ENCODE measurements at regions not wholly inside any gene's neighbourhood (a gene's known extent, or its start where the extent isn't known, plus 50 kb on each side); places are given as distances from the start of the nearest gene placed in this dataset.

DNA sequence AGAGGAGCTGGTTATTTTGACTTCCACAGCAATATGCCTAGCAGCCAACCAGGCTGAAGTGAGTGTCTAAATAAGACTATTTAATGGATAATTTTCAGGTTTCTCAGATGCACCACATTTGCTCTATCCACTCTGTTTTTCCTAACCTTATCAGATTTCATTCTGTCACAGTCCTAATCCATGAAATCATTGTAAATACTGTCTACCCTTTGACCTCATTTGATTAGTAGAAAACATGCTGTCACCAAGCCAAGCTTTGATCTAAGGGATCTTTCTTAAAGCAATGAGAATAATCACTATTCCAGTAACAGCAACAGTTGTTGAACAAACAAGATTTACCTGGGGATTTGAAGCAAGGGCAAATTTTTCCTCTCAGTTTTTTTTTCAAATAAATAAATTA, 595.6 kb downstream of the LTN1 start:
- TF ChIP-seq, protein P1, sequence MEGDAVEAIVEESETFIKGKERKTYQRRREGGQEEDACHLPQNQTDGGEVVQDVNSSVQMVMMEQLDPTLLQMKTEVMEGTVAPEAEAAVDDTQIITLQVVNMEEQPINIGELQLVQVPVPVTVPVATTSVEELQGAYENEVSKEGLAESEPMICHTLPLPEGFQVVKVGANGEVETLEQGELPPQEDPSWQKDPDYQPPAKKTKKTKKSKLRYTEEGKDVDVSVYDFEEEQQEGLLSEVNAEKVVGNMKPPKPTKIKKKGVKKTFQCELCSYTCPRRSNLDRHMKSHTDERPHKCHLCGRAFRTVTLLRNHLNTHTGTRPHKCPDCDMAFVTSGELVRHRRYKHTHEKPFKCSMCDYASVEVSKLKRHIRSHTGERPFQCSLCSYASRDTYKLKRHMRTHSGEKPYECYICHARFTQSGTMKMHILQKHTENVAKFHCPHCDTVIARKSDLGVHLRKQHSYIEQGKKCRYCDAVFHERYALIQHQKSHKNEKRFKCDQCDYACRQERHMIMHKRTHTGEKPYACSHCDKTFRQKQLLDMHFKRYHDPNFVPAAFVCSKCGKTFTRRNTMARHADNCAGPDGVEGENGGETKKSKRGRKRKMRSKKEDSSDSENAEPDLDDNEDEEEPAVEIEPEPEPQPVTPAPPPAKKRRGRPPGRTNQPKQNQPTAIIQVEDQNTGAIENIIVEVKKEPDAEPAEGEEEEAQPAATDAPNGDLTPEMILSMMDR (IDR thresholded peaks at IDR 0.05; ENCODE audit: partially characterized antibody, unreplicated experiment): no peak
- Mint-ChIP-seq H3K27ac (ENCODE audit: unreplicated experiment) (no peak overlapping the region), H3K36me3 (ENCODE audit: unreplicated experiment) (no peaks in the 10 kb centered on the region), H3K9me3 (ENCODE audit: unreplicated experiment) (peaks cover 2% of the 10 kb centered on the region), H3K4me3 (ENCODE audit: unreplicated experiment) (no peak overlapping the region), H3K4me1 (ENCODE audit: low read depth, unreplicated experiment) (peaks cover 3% of the 10 kb centered on the region), H3K27me3 (ENCODE audit: unreplicated experiment) (peaks cover 1% of the 10 kb centered on the region)
- no peak for DNase-seq

DNA sequence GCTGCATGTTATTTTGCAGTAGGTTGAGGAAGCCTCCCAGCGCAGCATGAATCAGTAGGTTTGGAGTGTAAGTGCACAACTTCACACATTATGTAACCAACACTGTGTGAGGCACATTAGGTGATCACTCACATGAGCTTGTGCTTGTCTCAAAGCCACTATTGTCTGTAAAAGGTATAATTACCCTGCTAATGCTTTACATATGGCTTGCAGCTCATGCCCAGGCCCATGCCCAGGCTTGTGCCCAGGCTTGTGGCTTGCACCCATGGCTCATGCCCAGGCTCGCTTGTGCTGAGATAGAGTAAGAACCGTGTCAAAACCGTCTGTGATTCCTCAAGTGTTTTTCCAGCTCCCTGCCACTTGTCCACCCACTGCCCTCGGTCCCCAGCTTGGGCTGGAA, 596.3 kb downstream of the LTN1 start:
- Mint-ChIP-seq H3K4me3 (ENCODE audit: unreplicated experiment) (no peak overlapping the region), H3K36me3 (ENCODE audit: unreplicated experiment) (no peaks in the 10 kb centered on the region), H3K9me3 (ENCODE audit: unreplicated experiment) (peaks cover 2% of the 10 kb centered on the region), H3K27ac (ENCODE audit: unreplicated experiment) (no peak overlapping the region), H3K27me3 (ENCODE audit: unreplicated experiment) (no peaks in the 10 kb centered on the region), H3K4me1 (ENCODE audit: low read depth, unreplicated experiment) (no peaks in the 10 kb centered on the region)
- TF ChIP-seq, protein P1 (IDR thresholded peaks at IDR 0.05; ENCODE audit: partially characterized antibody, unreplicated experiment): no peak
- no peak for DNase-seq

DNA sequence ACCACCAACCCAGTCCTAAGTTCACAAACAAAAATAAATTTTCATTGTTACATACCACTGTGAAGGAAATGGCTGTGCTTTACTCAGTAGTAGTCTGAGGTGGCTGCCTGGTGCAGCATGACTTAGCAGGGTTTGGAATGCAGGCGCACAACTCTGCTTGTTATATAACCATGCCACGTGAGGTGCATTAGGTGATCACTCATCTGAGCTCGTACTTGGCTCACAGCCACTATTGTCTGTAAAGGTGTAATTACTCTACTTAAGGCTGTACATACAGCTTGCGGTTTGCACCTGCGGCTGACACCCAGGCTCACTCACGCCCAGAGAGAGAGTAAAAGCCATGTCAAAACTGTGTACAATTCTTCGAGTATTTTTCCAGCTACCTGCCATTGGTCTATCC, 599.4 kb downstream of the LTN1 start:
- Mint-ChIP-seq H3K4me1 (ENCODE audit: low read depth, unreplicated experiment) (no peaks in the 10 kb centered on the region), H3K36me3 (ENCODE audit: unreplicated experiment) (no peaks in the 10 kb centered on the region), H3K27me3 (ENCODE audit: unreplicated experiment) (no peaks in the 10 kb centered on the region), H3K27ac (ENCODE audit: unreplicated experiment) (no peak overlapping the region), H3K4me3 (ENCODE audit: unreplicated experiment) (no peak overlapping the region), H3K9me3 (ENCODE audit: unreplicated experiment) (peaks cover 2% of the 10 kb centered on the region)
- DNase-seq: no peak
- TF ChIP-seq, protein P1 (IDR thresholded peaks at IDR 0.05; ENCODE audit: partially characterized antibody, unreplicated experiment): no peak

DNA sequence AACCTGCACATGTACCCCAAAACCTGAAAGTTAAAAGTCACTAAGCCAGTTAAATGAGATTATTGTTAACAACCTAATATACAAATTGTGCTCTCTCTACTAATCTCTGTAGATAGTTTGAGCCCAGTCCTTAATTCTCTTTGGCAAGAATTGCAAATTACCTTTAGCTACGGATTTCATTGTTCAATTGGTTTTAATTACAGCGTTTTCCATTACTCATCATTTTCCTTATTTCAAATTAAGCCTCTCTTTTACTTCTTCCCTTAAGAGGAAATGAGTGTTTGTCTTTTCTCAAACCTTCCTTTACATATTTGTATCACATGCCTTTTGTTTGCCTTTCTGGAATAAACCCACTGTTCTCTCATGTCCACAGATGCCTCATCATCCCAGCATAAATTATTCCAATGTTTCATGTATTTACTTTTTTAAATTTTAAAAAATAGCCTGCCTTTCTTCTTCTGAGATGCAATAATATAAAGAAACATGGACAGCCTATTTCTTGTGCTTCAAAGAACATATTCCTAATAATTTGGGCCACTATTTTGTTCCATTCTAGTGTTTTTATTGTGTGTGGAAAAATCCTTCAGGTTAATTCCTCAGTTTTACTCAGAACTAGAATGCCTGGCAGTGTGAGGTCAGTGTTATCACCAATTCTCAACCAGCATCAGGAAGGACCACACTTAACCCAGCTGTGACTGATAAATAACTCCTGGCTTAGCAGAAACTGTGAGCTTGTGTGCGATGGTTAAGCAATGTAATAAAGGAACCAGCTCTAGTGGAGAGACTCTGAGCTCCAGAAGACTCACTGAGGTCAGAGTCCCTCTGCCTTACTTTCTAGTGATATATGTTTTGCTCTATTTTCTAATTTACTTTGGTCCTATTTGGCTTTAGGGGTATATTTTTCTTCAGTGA, 600.5 kb downstream of the LTN1 start:
- Mint-ChIP-seq H3K27ac (ENCODE audit: unreplicated experiment) (no peak overlapping the region), H3K4me3 (ENCODE audit: unreplicated experiment) (no peak overlapping the region), H3K27me3 (ENCODE audit: unreplicated experiment) (no peaks in the 10 kb centered on the region), H3K36me3 (ENCODE audit: unreplicated experiment) (no peaks in the 10 kb centered on the region), H3K9me3 (ENCODE audit: unreplicated experiment) (peaks cover 2% of the 10 kb centered on the region), H3K4me1 (ENCODE audit: low read depth, unreplicated experiment) (no peaks in the 10 kb centered on the region)
- TF ChIP-seq, protein P1 (IDR thresholded peaks at IDR 0.05; ENCODE audit: partially characterized antibody, unreplicated experiment): no peak
- no peak for DNase-seq

DNA sequence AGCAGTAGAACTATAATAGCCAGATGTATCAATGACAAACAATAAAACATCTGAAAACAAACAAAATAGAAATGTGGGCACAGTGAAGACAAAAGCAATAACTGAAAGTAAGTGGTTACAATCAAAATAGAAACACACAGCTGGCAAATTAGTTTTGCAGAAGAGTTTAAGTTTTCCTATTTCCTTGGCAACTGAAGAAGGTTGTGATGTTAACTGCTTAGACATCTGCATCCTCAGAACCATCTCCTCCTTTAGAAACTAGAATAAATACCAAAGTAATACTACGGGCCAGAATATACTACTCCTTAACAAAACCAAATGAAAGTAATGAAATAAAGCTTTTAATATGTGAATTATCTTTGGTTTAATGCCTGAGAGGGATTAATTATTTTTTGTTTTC, 605.5 kb downstream of the LTN1 start:
- Mint-ChIP-seq H3K9me3 (ENCODE audit: unreplicated experiment) (no peaks in the 10 kb centered on the region), H3K27ac (ENCODE audit: unreplicated experiment) (no peak overlapping the region), H3K4me1 (ENCODE audit: low read depth, unreplicated experiment) (no peaks in the 10 kb centered on the region), H3K36me3 (ENCODE audit: unreplicated experiment) (no peaks in the 10 kb centered on the region), H3K4me3 (ENCODE audit: unreplicated experiment) (no peak overlapping the region), H3K27me3 (ENCODE audit: unreplicated experiment) (no peaks in the 10 kb centered on the region)
- TF ChIP-seq, protein P1 (IDR thresholded peaks at IDR 0.05; ENCODE audit: partially characterized antibody, unreplicated experiment): no peak
- DNase-seq: no peak
